NT2/D1 (cell line): ENCODE measurements at regions not wholly inside any gene's neighbourhood (a gene's known extent, or its start where the extent isn't known, plus 50 kb on each side); places are given as distances from the start of the nearest gene placed in this dataset.

Experiments used
- DNase-seq: peaks from one replicate; pipeline ENCODE4 v3.0.0-alpha.2; 2011; ENCODE audit warnings: low read depth, low spot score
- H3K27me3 ChIP-seq: 2 replicates; pipeline ENCODE4 v1.6.0; 2011; ENCODE audit warnings: mild to moderate bottlenecking; ENCODE audit not compliant: insufficient read length, insufficient read depth
- H3K36me3 ChIP-seq: 2 replicates; pipeline ENCODE4 v1.6.1; 2011; ENCODE audit warnings: mild to moderate bottlenecking, low read length, mixed read lengths; ENCODE audit not compliant: insufficient read depth, insufficient read length
- H3K4me1 ChIP-seq: 2 replicates; pipeline ENCODE4 v1.5.1; 2011; ENCODE audit not compliant: insufficient read depth, insufficient read length
- H3K4me3 ChIP-seq: 2 replicates; pipeline ENCODE4 v1.5.1; 2011; ENCODE audit warnings: low read depth; ENCODE audit not compliant: insufficient read length
- H3K9ac ChIP-seq: 2 replicates; pipeline ENCODE4 v1.6.0; 2011; ENCODE audit warnings: low read depth; ENCODE audit not compliant: insufficient read length
- H3K9me3 ChIP-seq: 2 replicates; pipeline ENCODE4 v1.5.1; 2011; ENCODE audit warnings: mild to moderate bottlenecking, low read length; ENCODE audit not compliant: insufficient read depth
- SUZ12 ChIP-seq: IDR thresholded peaks from 2 replicates; pipeline ENCODE4 v1.6.1; 2011; ENCODE audit not compliant: insufficient read length, insufficient read depth; ENCODE audit errors: extremely low read depth
- YY1 ChIP-seq: IDR thresholded peaks from 2 replicates; pipeline ENCODE4 v1.6.1; 2011; ENCODE audit not compliant: insufficient read length, insufficient read depth
- ZNF274 ChIP-seq: IDR thresholded peaks from 2 replicates; pipeline ENCODE4 v1.6.1; 2011; ENCODE audit warnings: mild to moderate bottlenecking, low read depth, low read length

DNA sequence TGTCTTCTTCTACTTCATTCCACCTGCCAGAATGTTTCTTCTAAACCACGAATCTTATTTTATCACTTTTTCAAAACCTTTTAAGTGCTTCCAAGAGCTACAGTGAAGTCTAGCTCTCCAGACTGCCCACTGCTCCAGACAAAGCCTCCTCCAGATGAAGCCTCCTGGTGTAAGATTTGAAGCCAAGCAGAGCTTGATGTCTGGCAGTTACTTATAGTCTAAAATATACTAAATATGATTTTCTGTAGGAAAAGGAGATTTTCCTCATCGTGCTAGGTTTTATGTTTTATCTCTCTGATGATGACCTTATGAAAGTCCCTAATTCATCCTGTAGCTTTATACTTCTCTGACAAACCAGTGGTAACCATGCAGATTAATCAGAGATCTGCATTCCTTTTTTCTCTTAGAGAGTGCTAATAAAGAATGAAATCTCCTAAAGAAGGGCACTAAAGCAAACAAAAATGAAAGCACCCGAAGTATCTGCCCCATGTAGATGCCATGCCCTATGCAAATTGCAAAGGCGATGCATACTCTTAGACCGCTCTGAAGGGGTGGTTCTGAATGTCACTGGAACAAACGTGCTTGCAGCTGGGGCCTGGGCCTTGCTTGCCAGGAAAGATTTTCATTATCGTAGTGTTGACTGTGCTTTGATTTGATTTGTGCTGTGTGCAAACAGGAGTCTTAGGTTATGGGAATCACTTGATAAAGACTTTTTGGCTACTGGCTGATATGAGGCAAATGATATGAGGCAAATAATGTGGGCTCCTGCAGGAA, 314.2 kb downstream of the PID1 start:
- H3K36me3 ChIP-seq, result no peaks in the 10 kb centered on the region
- TF ChIP-seq YY1, result no peak
- no peak for TF ChIP-seq SUZ12
- TF ChIP-seq ZNF274, result no peak
- H3K9ac ChIP-seq, result no peak overlapping the region
- no peak overlapping the region for H3K4me3 ChIP-seq
- no peaks in the 10 kb centered on the region for H3K4me1 ChIP-seq
- no peaks in the 10 kb centered on the region for H3K27me3 ChIP-seq
- H3K9me3 ChIP-seq, result no peaks in the 10 kb centered on the region
- DNase-seq, result no peak

GRCh38 chr2:228949831-228950230, 321.3 kb downstream of the PID1 start:
- Histone ChIP-seq H3K9ac (no peak overlapping the region), H3K4me3 (no peak overlapping the region), H3K27me3 (no peaks in the 10 kb centered on the region), H3K4me1 (no peaks in the 10 kb centered on the region), H3K9me3 (no peaks in the 10 kb centered on the region), H3K36me3 (no peaks in the 10 kb centered on the region)
- no peak for DNase-seq
- TF ChIP-seq ZNF274 (no peak), SUZ12 (no peak), YY1 (no peak)

GRCh38 chr2:228945710-228946109, 325.4 kb downstream of the PID1 start:
- H3K9ac ChIP-seq, result no peak overlapping the region
- no peak for TF ChIP-seq YY1
- no peaks in the 10 kb centered on the region for H3K9me3 ChIP-seq
- no peaks in the 10 kb centered on the region for H3K4me1 ChIP-seq
- no peaks in the 10 kb centered on the region for H3K27me3 ChIP-seq
- no peaks in the 10 kb centered on the region for H3K36me3 ChIP-seq
- no peak for DNase-seq
- no peak overlapping the region for H3K4me3 ChIP-seq

GRCh38 chr2:228942856-228943255, 328.2 kb downstream of the PID1 start:
- no peak overlapping the region for H3K9ac ChIP-seq
- no peak for TF ChIP-seq YY1
- no peak for TF ChIP-seq SUZ12
- no peak for TF ChIP-seq ZNF274

GRCh38 chr2:228938629-228939028, 332.5 kb downstream of the PID1 start:
- no peak overlapping the region for H3K9ac ChIP-seq
- TF ChIP-seq YY1 (no peak), ZNF274 (no peak), SUZ12 (no peak)
- H3K4me3 ChIP-seq, result no peak overlapping the region
- DNase-seq, result no peak
- no peaks in the 10 kb centered on the region for H3K36me3 ChIP-seq
- H3K4me1 ChIP-seq, result no peaks in the 10 kb centered on the region
- H3K9me3 ChIP-seq, result peaks cover 5% of the 10 kb centered on the region; the same call in 1 of the 2 replicates
- H3K27me3 ChIP-seq, result no peaks in the 10 kb centered on the region

More at GRCh38 chr2:228942856-228943255, 328.2 kb downstream of the PID1 start:
- H3K36me3 ChIP-seq, result no peaks in the 10 kb centered on the region
- H3K4me1 ChIP-seq, result no peaks in the 10 kb centered on the region
- H3K9me3 ChIP-seq, result no peaks in the 10 kb centered on the region
- no peaks in the 10 kb centered on the region for H3K27me3 ChIP-seq
- H3K4me3 ChIP-seq, result no peak overlapping the region
- no peak for DNase-seq

DNA sequence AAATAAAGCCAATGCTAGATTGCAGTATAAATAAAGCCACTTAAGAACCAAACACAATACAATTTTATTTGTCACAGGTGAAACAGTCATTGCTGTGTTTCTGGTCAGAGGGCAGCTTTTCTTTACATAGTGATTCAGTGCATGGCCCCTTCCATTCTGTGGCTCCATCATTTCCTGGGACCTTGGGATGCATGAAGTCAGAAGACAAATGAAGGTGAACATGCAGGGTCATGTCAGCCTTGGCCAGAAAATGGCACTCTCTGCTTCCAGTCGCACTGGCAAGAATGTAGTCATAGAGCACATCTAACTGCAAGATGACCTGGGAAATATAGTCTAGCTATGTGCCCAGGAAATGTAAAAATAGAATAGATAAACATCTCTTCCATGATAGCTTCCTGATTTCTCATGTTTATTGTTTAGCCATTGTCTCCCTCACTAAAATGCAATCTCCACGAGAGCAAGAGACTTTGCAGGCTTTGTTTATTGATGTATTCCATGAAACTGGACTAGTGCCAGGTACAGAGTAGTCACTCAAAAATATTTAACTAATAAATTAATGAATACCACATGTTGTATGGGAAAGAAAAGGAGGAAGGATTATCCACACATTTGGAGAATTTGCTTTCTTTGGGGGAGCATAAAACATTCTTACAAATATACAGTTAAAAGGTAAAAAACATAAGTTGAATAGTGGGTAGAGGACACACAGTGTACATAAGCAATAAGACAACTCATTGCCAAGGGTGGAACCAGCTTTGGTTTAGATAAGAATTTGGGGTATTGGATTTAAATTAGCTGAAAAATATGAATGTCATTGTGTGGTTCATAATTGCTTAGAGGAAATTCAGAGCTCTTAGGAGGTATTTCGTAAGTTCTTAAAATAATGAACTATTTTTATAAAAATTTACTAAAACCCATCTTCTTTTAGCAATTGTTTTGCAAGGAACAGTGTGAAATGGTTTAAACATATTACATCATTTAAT, 343.8 kb downstream of the PID1 start:
- no peak for TF ChIP-seq YY1
- no peak for TF ChIP-seq SUZ12
- no peak for TF ChIP-seq ZNF274
- no peaks in the 10 kb centered on the region for H3K9me3 ChIP-seq
- no peaks in the 10 kb centered on the region for H3K27me3 ChIP-seq
- H3K4me1 ChIP-seq, result no peaks in the 10 kb centered on the region
- no peak overlapping the region for H3K9ac ChIP-seq
- H3K36me3 ChIP-seq, result no peaks in the 10 kb centered on the region
- DNase-seq, result no peak
- no peak overlapping the region for H3K4me3 ChIP-seq

GRCh38 chr2:228919808-228920207, 351.3 kb downstream of the PID1 start:
- TF ChIP-seq SUZ12, result no peak
- TF ChIP-seq ZNF274, result no peak
- H3K9me3 ChIP-seq, result no peaks in the 10 kb centered on the region
- no peak overlapping the region for H3K9ac ChIP-seq
- DNase-seq, result no peak
- H3K4me3 ChIP-seq, result no peak overlapping the region
- no peaks in the 10 kb centered on the region for H3K27me3 ChIP-seq
- no peaks in the 10 kb centered on the region for H3K4me1 ChIP-seq
- H3K36me3 ChIP-seq, result no peaks in the 10 kb centered on the region
